PC-9 (cell line): ENCODE measurements at regions not wholly inside any gene's neighbourhood (a gene's known extent, or its start where the extent isn't known, plus 50 kb on each side); places are given as distances from the start of the nearest gene placed in this dataset.

Experiments used
- EZH2 ChIP-seq: fragments of 200-600 bp; sonication (generic); IDR thresholded peaks from 2 replicates; pipeline ENCODE4 v1.8.0; 2017; ENCODE audit warnings: antibody characterized with exemption, low read depth
- TF ChIP-seq, protein P1 (sequence below): fragments of 200-600 bp; sonication (generic); conservative IDR thresholded peaks from 2 replicates; pipeline ENCODE4 v1.6.1; 2017; ENCODE audit warnings: mixed run types, antibody characterized with exemption, mild to moderate bottlenecking, moderate library complexity

DNA sequence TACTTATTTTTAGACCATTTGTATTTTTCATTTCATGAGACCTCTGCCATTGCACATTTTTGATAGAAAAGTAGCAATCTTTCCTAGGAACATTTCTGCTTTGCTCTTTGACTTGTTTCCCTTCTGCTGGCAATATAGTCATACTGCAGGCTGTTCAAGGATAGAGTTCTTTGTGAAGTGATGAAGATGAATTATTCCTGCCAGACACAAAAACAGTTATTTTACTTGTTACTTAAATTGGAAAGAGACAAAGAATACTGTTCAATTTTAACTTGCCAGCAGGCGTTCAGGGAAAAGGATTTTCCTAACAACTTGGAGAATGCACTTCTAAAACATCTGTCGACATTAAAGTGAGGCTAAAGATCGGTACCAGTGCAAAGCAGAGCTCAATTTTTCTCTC, 251.7 kb upstream of the ACTBL2 start:
- TF ChIP-seq, protein P1, sequence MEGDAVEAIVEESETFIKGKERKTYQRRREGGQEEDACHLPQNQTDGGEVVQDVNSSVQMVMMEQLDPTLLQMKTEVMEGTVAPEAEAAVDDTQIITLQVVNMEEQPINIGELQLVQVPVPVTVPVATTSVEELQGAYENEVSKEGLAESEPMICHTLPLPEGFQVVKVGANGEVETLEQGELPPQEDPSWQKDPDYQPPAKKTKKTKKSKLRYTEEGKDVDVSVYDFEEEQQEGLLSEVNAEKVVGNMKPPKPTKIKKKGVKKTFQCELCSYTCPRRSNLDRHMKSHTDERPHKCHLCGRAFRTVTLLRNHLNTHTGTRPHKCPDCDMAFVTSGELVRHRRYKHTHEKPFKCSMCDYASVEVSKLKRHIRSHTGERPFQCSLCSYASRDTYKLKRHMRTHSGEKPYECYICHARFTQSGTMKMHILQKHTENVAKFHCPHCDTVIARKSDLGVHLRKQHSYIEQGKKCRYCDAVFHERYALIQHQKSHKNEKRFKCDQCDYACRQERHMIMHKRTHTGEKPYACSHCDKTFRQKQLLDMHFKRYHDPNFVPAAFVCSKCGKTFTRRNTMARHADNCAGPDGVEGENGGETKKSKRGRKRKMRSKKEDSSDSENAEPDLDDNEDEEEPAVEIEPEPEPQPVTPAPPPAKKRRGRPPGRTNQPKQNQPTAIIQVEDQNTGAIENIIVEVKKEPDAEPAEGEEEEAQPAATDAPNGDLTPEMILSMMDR, result no peak
- TF ChIP-seq EZH2, result no peak
